ENCODE measurements at regions not wholly inside any gene's neighbourhood (a gene's known extent, or its start where the extent isn't known, plus 50 kb on each side); places are given as distances from the start of the nearest gene placed in this dataset.

GRCh38 chr21:15354516-15354915, 289.7 kb upstream of the NRIP1 start:
- no peak overlapping the region for H4K5ac ChIP-seq (ENCODE audit: insufficient read length, low read depth, low read length)
- no peak overlapping the region for H2BK20ac ChIP-seq (ENCODE audit: low read depth, low read length, poor library complexity, severe bottlenecking)
- Mint-ChIP-seq H3K27me3 (ENCODE audit: low read depth) (no peaks in the 10 kb centered on the region), H3K27ac (no peak overlapping the region), H3K4me1 (peaks cover 8% of the 10 kb centered on the region in 2 experiments; a peak in 2 of 4 replicates), H3K36me3 (ENCODE audit: insufficient read depth in 1 of 3, low read depth in 3 of 3) (no peaks in the 10 kb centered on the region; a peak in 1 of 7 replicates), H3K4me3 (no peak overlapping the region), H3K9me3 (peaks cover under 1 to 2% of the 10 kb centered on the region in 2 experiments; a peak in 3 of 5 replicates)
- no peak overlapping the region for H3K56ac ChIP-seq (ENCODE audit: insufficient read length, low read depth, low read length)
- no peak overlapping the region for H3K23ac ChIP-seq (ENCODE audit: insufficient read length, low read depth, low read length)
- H4K8ac ChIP-seq (replicated peaks; ENCODE audit: insufficient read length, low read depth, low read length), result no peak overlapping the region
- no peaks in the 10 kb centered on the region for H3K27me3 ChIP-seq (ENCODE audit: insufficient read depth, low read length)
- H2BK15ac ChIP-seq (ENCODE audit: low read depth, low read length), result no peak overlapping the region
- no peak overlapping the region for H4K91ac ChIP-seq (ENCODE audit: insufficient read length, low read depth, low read length)
- no peaks in the 10 kb centered on the region for H4K20me1 ChIP-seq (ENCODE audit: control insufficient read depth, insufficient read depth, insufficient read length)
- H2AFZ ChIP-seq (ENCODE audit: low read length), result no peak overlapping the region
- H3K9ac ChIP-seq (ENCODE audit: extremely low read depth, insufficient read length, low read length), result no peak overlapping the region
- H2BK120ac ChIP-seq (ENCODE audit: low read depth, low read length, poor library complexity, severe bottlenecking), result no peak overlapping the region
- H3K27ac ChIP-seq (ENCODE audit: insufficient read length, low read depth, low read length), result no peak overlapping the region
- H3K14ac ChIP-seq (ENCODE audit: insufficient read depth, low read length), result no peak overlapping the region
- no CpG with 5 or more reads among the region's 3 CpGs for WGBS (ENCODE audit: extremely low coverage, insufficient read length, low lambda C conversion rate)
- no peak for DNase-seq
- no peak overlapping the region for H3K4me2 ChIP-seq (ENCODE audit: insufficient read depth, insufficient read length, low read length)
- H3K9me3 ChIP-seq (ENCODE audit: control insufficient read depth, low read depth, low read length), result no peaks in the 10 kb centered on the region
- H3K23me2 ChIP-seq (ENCODE audit: insufficient read length, low read depth, low read length, poor library complexity, severe bottlenecking), result no peaks in the 10 kb centered on the region
- H3K4me1 ChIP-seq (ENCODE audit: insufficient read depth, low read length), result no peaks in the 10 kb centered on the region
- H2AK5ac ChIP-seq (ENCODE audit: insufficient read length, low read length), result no peak overlapping the region
- no peak overlapping the region for H2BK12ac ChIP-seq (ENCODE audit: insufficient read length, low read depth, low read length)
- H3K79me2 ChIP-seq (ENCODE audit: insufficient read depth, low read length), result no peaks in the 10 kb centered on the region
- H3T11ph ChIP-seq (ENCODE audit: low read length), result no peak overlapping the region
- no peak overlapping the region for H3K18ac ChIP-seq (ENCODE audit: insufficient read length, low read depth, low read length)
- no peak overlapping the region for H3K4ac ChIP-seq (ENCODE audit: low read depth, low read length)
- TF ChIP-seq CTCF (conservative IDR thresholded peaks at IDR 0.05), result no peak
- H3K79me1 ChIP-seq (ENCODE audit: insufficient read depth, low read depth, low read length, poor library complexity, severe bottlenecking), result no peaks in the 10 kb centered on the region
- no peak overlapping the region for H2BK5ac ChIP-seq (ENCODE audit: insufficient read length, low read length)
